Neural progenitor cell (in vitro differentiated cells): ENCODE measurements at regions not wholly inside any gene's neighbourhood (a gene's known extent, or its start where the extent isn't known, plus 50 kb on each side); places are given as distances from the start of the nearest gene placed in this dataset.

ENCODE experiments used
- DNase-seq: peaks from one replicate; pipeline ENCODE4 v3.0.0-alpha.2; 2016; ENCODE audit warnings: low spot score
- H2AFZ ChIP-seq: fragments of 200-600 bp; sonication (generic); replicated peaks from 2 replicates; pipeline ENCODE4 v1.6.1; 2016; ENCODE audit warnings: antibody characterized with exemption
- H3F3A ChIP-seq: fragments of 200-600 bp; sonication (generic); 2 replicates; pipeline ENCODE4 v1.6.1; 2016; ENCODE audit warnings: antibody characterized with exemption, low read depth
- H3K27ac ChIP-seq: fragments of 200-600 bp; sonication (generic); 2 replicates; pipeline ENCODE4 v1.5.1; 2016; ENCODE audit warnings: mild to moderate bottlenecking
- H3K27me3 ChIP-seq: fragments of 200-600 bp; sonication (generic); 2 replicates; pipeline ENCODE4 v1.6.1; 2016; ENCODE audit warnings: mild to moderate bottlenecking, moderate library complexity
- H3K36me3 ChIP-seq: fragments of 200-600 bp; sonication (generic); 2 replicates; pipeline ENCODE4 v1.5.1; 2016
- H3K4me1 ChIP-seq: fragments of 200-600 bp; sonication (generic); 2 replicates; pipeline ENCODE4 v1.6.1; 2016; ENCODE audit warnings: mixed run types
- H3K4me2 ChIP-seq: fragments of 200-600 bp; sonication (generic); 2 replicates; pipeline ENCODE4 v1.6.1; 2016
- H3K4me3 ChIP-seq: fragments of 200-600 bp; sonication (generic); 2 replicates; pipeline ENCODE4 v1.5.1; 2016
- H3K79me2 ChIP-seq: fragments of 200-600 bp; sonication (generic); 2 replicates; pipeline ENCODE4 v1.6.1; 2016; ENCODE audit warnings: low read depth
- H3K9ac ChIP-seq: fragments of 200-600 bp; sonication (generic); 2 replicates; pipeline ENCODE4 v1.6.1; 2016
- H3K9me3 ChIP-seq: fragments of 200-600 bp; sonication (generic); 2 replicates; pipeline ENCODE4 v1.5.1; 2016; ENCODE audit warnings: low read depth
- H4K20me1 ChIP-seq: fragments of 200-600 bp; sonication (generic); 2 replicates; pipeline ENCODE4 v1.6.1; 2016; ENCODE audit warnings: low read depth
- H3K27ac Mint-ChIP-seq: 3 replicates; pipeline ENCODE4 v1.8.0; 2021; ENCODE audit warnings: mixed read lengths
- H3K27me3 Mint-ChIP-seq: 2 replicates; pipeline ENCODE4 v1.8.0; 2022; ENCODE audit warnings: low read depth, mild to moderate bottlenecking, inconsistent platforms, moderate library complexity, mixed read lengths; ENCODE audit not compliant: insufficient read depth
- H3K36me3 Mint-ChIP-seq: 3 replicates; pipeline ENCODE4 v1.8.0; 2021; ENCODE audit warnings: mixed read lengths
- H3K4me1 Mint-ChIP-seq: 3 replicates; pipeline ENCODE4 v1.8.0; 2021; ENCODE audit warnings: mixed read lengths
- H3K4me3 Mint-ChIP-seq: 3 replicates; pipeline ENCODE4 v1.8.0; 2021; ENCODE audit warnings: mild to moderate bottlenecking, moderate library complexity, mixed read lengths
- H3K9me3 Mint-ChIP-seq: 3 replicates; pipeline ENCODE4 v1.8.0; 2020; ENCODE audit warnings: mixed read lengths
- EZH2 ChIP-seq: fragments of 200-600 bp; sonication (generic); IDR thresholded peaks from 2 replicates; pipeline ENCODE4 v1.6.1; 2017; ENCODE audit warnings: antibody characterized with exemption, mild to moderate bottlenecking, moderate library complexity
- EZH2phosphoT487 ChIP-seq: fragments of 200-600 bp; sonication (generic); IDR thresholded peaks from 2 replicates; pipeline ENCODE4 v1.6.1; 2017; ENCODE audit warnings: antibody characterized with exemption
- TF ChIP-seq, protein P1 (sequence below): fragments of 200-600 bp; sonication (generic); IDR thresholded peaks from 2 replicates; pipeline ENCODE4 v1.5.1; 2017; ENCODE audit warnings: antibody characterized with exemption, mild to moderate bottlenecking

DNA sequence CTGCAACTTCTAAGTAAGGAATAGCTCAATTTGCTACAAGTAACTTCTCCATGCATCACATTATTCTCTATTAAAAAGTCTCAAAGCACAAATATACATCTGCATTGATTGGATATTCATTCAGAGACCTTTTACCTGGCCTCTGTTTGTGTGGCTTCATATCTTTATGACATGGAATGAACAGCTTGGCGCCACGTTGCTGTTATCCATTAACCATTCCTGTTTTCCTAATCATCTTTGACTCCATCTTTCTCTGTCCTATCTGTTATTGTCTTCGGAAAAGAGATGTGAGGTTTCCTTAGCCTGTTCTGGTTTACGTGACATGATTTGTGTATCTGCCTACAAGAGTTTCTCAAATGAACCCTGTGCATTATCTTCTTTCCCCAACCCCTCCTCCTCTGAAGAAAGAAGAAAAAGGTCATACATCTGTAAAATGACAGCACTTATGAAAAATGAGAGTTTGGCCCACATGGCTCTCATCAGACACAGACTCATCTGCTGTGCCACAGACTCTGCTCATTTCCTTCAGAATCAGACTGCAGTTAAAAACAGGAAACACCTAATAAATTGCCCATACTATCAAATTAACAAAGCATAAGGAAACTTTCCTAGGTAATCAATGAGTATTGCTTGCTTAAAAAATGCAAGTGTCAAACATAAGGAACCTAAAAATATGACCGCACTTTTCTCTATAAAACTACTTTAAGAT is 347.6 kb upstream of the FAM241A start:
- Histone ChIP-seq H3K9me3 (no peaks in the 10 kb centered on the region), H3F3A (no peaks in the 10 kb centered on the region), H3K27me3 (no peaks in the 10 kb centered on the region), H3K4me3 (no peak overlapping the region), H3K27ac (no peak overlapping the region), H3K4me2 (no peak overlapping the region), H3K4me1 (peaks cover 13% of the 10 kb centered on the region), H2AFZ (peak overlapping the region; percentile 6), H3K79me2 (no peaks in the 10 kb centered on the region), H4K20me1 (no peaks in the 10 kb centered on the region), H3K36me3 (no peaks in the 10 kb centered on the region), H3K9ac (no peak overlapping the region)
- Mint-ChIP-seq H3K4me3 (no peak overlapping the region), H3K36me3 (no peaks in the 10 kb centered on the region), H3K9me3 (no peaks in the 10 kb centered on the region), H3K27me3 (no peaks in the 10 kb centered on the region), H3K4me1 (peaks cover 13% of the 10 kb centered on the region), H3K27ac (no peak overlapping the region)
- no peak for DNase-seq
- TF ChIP-seq, protein P1, sequence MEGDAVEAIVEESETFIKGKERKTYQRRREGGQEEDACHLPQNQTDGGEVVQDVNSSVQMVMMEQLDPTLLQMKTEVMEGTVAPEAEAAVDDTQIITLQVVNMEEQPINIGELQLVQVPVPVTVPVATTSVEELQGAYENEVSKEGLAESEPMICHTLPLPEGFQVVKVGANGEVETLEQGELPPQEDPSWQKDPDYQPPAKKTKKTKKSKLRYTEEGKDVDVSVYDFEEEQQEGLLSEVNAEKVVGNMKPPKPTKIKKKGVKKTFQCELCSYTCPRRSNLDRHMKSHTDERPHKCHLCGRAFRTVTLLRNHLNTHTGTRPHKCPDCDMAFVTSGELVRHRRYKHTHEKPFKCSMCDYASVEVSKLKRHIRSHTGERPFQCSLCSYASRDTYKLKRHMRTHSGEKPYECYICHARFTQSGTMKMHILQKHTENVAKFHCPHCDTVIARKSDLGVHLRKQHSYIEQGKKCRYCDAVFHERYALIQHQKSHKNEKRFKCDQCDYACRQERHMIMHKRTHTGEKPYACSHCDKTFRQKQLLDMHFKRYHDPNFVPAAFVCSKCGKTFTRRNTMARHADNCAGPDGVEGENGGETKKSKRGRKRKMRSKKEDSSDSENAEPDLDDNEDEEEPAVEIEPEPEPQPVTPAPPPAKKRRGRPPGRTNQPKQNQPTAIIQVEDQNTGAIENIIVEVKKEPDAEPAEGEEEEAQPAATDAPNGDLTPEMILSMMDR = no peak
- no peak for TF ChIP-seq EZH2phosphoT487
- TF ChIP-seq EZH2 = no peak

DNA sequence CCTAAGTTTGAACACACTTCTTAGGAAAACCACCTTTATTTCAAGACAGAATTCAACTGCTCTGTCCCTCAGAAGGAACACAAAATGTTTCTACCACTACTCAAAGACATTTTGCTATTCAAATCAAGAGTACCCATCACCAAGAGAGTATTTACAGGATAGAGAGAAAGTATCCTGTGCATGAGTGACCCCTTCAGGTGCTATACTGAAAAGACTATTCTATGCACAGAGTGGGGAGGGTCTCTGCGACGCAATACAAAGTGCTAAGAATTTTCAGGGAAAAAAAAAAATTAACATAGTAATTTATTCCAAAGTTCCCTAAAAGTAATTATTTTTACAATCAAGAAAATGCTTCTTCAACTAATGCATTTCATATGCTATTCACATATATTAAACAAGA is 346.4 kb upstream of the FAM241A start:
- Histone ChIP-seq H3K4me2 (no peak overlapping the region), H3K27ac (no peak overlapping the region), H3K4me3 (no peak overlapping the region), H3K79me2 (no peaks in the 10 kb centered on the region), H3K9me3 (no peaks in the 10 kb centered on the region), H2AFZ (no peak overlapping the region), H3K36me3 (no peaks in the 10 kb centered on the region), H4K20me1 (no peaks in the 10 kb centered on the region), H3K4me1 (peaks cover 2% of the 10 kb centered on the region), H3F3A (no peaks in the 10 kb centered on the region), H3K27me3 (no peaks in the 10 kb centered on the region), H3K9ac (no peak overlapping the region)
- no peaks in the 10 kb centered on the region for H3K9me3 Mint-ChIP-seq
- no peak overlapping the region for H3K27ac Mint-ChIP-seq
- peak; percentile 57 for DNase-seq
- no peaks in the 10 kb centered on the region for H3K36me3 Mint-ChIP-seq
- no peaks in the 10 kb centered on the region for H3K27me3 Mint-ChIP-seq
- H3K4me3 Mint-ChIP-seq = no peak overlapping the region
- H3K4me1 Mint-ChIP-seq = peaks cover under 1% of the 10 kb centered on the region
- TF ChIP-seq EZH2phosphoT487 = no peak
- TF ChIP-seq, protein P1 = peak; percentile 64

DNA sequence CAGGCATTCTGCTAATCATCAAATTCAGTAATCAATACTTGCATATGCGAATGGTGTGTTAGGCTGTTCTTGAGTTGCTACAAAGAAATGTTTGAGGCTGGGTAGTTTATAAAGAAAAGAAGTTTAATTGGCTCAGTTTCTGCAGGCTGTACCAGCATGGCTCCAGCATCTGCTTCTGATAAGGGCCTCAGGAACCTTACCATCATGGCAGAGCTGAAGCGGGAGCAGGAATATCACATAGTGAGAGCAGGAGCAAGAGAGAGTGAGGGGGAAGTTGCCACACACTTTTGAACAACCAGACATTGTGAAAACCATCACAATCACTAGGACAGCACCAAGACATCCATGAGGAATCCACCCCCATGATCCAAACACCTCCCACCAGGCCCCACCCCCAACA is 344.7 kb upstream of the FAM241A start:
- H3K36me3 ChIP-seq = no peaks in the 10 kb centered on the region
- no peak overlapping the region for H3K4me3 Mint-ChIP-seq

More for the DNA sequence above, 344.7 kb upstream of the FAM241A start:
- H3K4me1 Mint-ChIP-seq = no peaks in the 10 kb centered on the region
- H3K9ac ChIP-seq = no peak overlapping the region
- no peaks in the 10 kb centered on the region for H3K27me3 Mint-ChIP-seq
- H3K27me3 ChIP-seq = no peaks in the 10 kb centered on the region
- TF ChIP-seq EZH2phosphoT487 (no peak), EZH2 (no peak)
- TF ChIP-seq, protein P1 = no peak
- peak overlapping the region; percentile 43 for H2AFZ ChIP-seq
- H3K4me1 ChIP-seq = no peaks in the 10 kb centered on the region
- no peaks in the 10 kb centered on the region for H3K9me3 Mint-ChIP-seq
- no peak overlapping the region for H3K27ac Mint-ChIP-seq
- no peaks in the 10 kb centered on the region for H3F3A ChIP-seq
- no peak overlapping the region for H3K4me2 ChIP-seq
- no peaks in the 10 kb centered on the region for H4K20me1 ChIP-seq
- no peak overlapping the region for H3K4me3 ChIP-seq
- H3K36me3 Mint-ChIP-seq = no peaks in the 10 kb centered on the region
- no peak for DNase-seq
- no peak overlapping the region for H3K27ac ChIP-seq
- H3K9me3 ChIP-seq = no peaks in the 10 kb centered on the region
- no peaks in the 10 kb centered on the region for H3K79me2 ChIP-seq
